ENCODE measurements at regions not wholly inside any gene's neighbourhood (a gene's known extent, or its start where the extent isn't known, plus 50 kb on each side); places are given as distances from the start of the nearest gene placed in this dataset.

DNA sequence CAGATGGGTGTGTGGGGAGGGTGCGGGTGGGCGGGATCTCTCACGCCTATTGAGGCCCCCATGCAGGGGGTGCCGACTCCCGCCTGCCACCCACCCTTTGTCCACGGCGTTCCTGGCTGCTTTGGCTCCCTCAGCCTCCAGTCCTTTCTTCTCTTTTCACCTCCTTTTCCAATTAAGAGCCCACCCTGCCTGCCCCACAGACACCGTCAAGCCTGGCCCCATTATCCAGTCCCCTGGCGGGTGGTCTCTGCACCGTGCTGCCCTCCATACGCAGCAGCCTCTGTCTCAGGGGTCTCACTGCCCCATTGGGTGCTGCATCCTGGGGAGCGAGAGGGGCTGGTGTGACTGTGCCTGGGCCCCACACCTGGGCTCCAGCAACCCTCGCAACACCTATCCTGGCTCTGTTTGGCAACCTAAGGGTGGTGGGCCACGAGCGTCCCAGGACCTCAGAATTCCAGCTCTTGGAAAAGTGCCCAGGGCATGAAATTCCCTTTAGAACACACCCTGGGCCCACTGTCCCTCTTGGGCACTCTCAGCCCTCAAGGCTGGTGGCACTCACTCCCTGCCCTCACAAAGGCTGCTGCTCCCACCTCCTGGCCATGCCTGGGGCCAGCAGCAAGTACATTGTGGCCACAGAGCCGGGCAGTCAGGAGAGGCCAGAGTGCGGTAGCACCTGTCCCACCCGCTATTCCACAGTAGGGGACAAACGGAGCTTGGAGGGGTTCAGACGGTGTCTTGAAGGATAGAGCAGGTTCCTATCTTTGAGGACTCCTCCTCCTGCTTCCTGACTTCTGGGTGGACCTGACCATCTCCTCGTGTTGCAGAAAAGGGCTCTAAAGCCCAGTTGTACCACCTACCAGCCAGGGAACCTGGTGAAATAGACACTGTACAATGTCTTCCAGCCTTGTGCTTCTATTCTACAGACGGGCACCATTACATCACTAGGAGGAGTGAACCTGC is 114.1 kb downstream of the KIF26A start:
- TF ChIP-seq, protein P1, sequence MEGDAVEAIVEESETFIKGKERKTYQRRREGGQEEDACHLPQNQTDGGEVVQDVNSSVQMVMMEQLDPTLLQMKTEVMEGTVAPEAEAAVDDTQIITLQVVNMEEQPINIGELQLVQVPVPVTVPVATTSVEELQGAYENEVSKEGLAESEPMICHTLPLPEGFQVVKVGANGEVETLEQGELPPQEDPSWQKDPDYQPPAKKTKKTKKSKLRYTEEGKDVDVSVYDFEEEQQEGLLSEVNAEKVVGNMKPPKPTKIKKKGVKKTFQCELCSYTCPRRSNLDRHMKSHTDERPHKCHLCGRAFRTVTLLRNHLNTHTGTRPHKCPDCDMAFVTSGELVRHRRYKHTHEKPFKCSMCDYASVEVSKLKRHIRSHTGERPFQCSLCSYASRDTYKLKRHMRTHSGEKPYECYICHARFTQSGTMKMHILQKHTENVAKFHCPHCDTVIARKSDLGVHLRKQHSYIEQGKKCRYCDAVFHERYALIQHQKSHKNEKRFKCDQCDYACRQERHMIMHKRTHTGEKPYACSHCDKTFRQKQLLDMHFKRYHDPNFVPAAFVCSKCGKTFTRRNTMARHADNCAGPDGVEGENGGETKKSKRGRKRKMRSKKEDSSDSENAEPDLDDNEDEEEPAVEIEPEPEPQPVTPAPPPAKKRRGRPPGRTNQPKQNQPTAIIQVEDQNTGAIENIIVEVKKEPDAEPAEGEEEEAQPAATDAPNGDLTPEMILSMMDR (IDR thresholded peaks at IDR 0.05 in 2 of 3, conservative IDR thresholded peaks at IDR 0.05 in 1 of 3; ENCODE audit: borderline replicate concordance in 1 of 3, insufficient read depth in 1 of 3, low read depth in 2 of 3, low read length in 2 of 3) = 0 out of 6 replicates have a peak, but pooled peaks of 1 of the 3 experiments have one; percentile 21
- TF ChIP-seq POLR2A (IDR thresholded peaks at IDR 0.05; ENCODE audit: borderline replicate concordance, extremely low read depth, insufficient read depth, insufficient read length) (no peak), EZH2 (IDR thresholded peaks at IDR 0.05) (no peak), SRF (IDR thresholded peaks at IDR 0.05; ENCODE audit: low read depth) (no peak), POLR2AphosphoS5 (IDR thresholded peaks at IDR 0.05; ENCODE audit: low read depth, low read length) (no peak), ZNF274 (IDR thresholded peaks at IDR 0.05; ENCODE audit: low read depth, low read length) (no peak), YY1 (IDR thresholded peaks at IDR 0.05; ENCODE audit: extremely low read depth, insufficient replicate concordance, low read depth, low read length) (no peak), CEBPB (IDR thresholded peaks at IDR 0.05; ENCODE audit: low read depth) (no peak)
- TF ChIP-seq, protein P2, sequence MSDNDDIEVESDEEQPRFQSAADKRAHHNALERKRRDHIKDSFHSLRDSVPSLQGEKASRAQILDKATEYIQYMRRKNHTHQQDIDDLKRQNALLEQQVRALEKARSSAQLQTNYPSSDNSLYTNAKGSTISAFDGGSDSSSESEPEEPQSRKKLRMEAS (IDR thresholded peaks at IDR 0.05) = no peak
